Suprapubic skin (tissue), 4 donors: ENCODE measurements at regions not wholly inside any gene's neighbourhood (a gene's known extent, or its start where the extent isn't known, plus 50 kb on each side); places are given as distances from the start of the nearest gene placed in this dataset.
"Not testable (repeated sequence)": the region's sequence is repeated elsewhere in the genome, so short reads cannot be mapped to it uniquely, and the experiment has no call there.

ENCODE experiments used
- DNase-seq, 2 donors: peaks; one replicate each; pipeline ENCODE4 v3.0.0-alpha.2; 2019; ENCODE audit warnings: low spot score in 2 of 2
- H3K27ac ChIP-seq: fragments of 200-600 bp; sonication (generic); one replicate; pipeline ENCODE4 v1.5.1; 2019
- H3K27me3 ChIP-seq: fragments of 200-600 bp; sonication (generic); one replicate; pipeline ENCODE4 v1.5.1; 2019
- H3K36me3 ChIP-seq: fragments of 200-600 bp; sonication (generic); one replicate; pipeline ENCODE4 v1.5.1; 2019
- H3K4me1 ChIP-seq: fragments of 200-600 bp; sonication (generic); one replicate; pipeline ENCODE4 v1.5.1; 2019
- H3K4me3 ChIP-seq: fragments of 200-600 bp; sonication (generic); one replicate; pipeline ENCODE4 v1.5.1; 2019; ENCODE audit warnings: mild to moderate bottlenecking
- H3K9me3 ChIP-seq: fragments of 200-600 bp; sonication (generic); one replicate; pipeline ENCODE4 v1.5.1; 2019
- CTCF ChIP-seq, 2 donors: fragments of 200-600 bp in 1 of 2; fragments of 450-650 bp in 1 of 2; sonication (generic) in 1 of 2; IDR thresholded peaks; one replicate each; pipeline ENCODE4 v1.5.1; 2016 to 2019; ENCODE audit warnings: antibody characterized with exemption in 2 of 2, mild to moderate bottlenecking in 1 of 2, moderate library complexity in 1 of 2
- EP300 ChIP-seq: sonication (generic); formaldehyde crosslinking; IDR thresholded peaks from one replicate; pipeline ENCODE4 v1.6.1; 2017; ENCODE audit warnings: antibody characterized with exemption
- POLR2A ChIP-seq, 2 donors: fragments of 450-650 bp; IDR thresholded peaks; one replicate each; pipeline ENCODE4 v1.6.1; 2017; ENCODE audit warnings: antibody characterized with exemption in 2 of 2, mild to moderate bottlenecking in 2 of 2, moderate library complexity in 2 of 2
- POLR2AphosphoS5 ChIP-seq, 3 donors: sonication (generic); formaldehyde crosslinking; IDR thresholded peaks; one replicate each; pipeline ENCODE4 v1.6.1; 2017; ENCODE audit warnings: antibody characterized with exemption in 3 of 3
- WGBS: methylation state at CpG from one replicate; pipeline ENCODE4 v1.1.5; 2018; 5-methylcytosine and 5-hydroxymethylcytosine counted together

DNA sequence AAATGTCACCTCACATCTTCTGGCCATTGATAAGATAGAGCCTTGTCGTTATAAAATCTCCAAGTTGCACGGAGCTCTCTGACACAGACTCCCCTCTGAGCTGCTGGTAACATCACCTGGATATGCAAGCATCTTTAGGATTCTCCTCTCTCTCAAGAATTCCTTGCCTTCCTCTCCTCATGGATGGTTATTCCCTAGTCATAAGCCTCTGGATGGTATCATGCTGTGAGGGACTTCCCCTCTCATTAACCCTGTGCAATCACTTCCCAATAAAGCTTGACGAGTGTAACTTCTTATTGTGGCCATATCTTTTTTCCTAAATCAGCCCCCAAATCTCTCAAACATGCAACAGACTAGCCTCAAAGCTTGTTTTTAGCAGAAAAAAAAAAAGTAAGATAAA lies 1057.0 kb upstream of the SLIT2 start:
- no peak for DNase-seq
- Histone ChIP-seq H3K9me3 (no peaks in the 10 kb centered on the region), H3K27ac (no peak overlapping the region), H3K4me3 (no peak overlapping the region), H3K27me3 (no peaks in the 10 kb centered on the region), H3K36me3 (no peaks in the 10 kb centered on the region), H3K4me1 (no peaks in the 10 kb centered on the region)
- no peak for TF ChIP-seq CTCF (IDR thresholded peaks at IDR 0.05)
- no peak for TF ChIP-seq EP300
- no peak for TF ChIP-seq POLR2AphosphoS5 (IDR thresholded peaks at IDR 0.05)
- no peak for TF ChIP-seq POLR2A (IDR thresholded peaks at IDR 0.05)
- 71% methylated on average over 3 of the region's 3 CpGs for WGBS

GRCh38 chr4:19193274-19193981 lies 1058.3 kb upstream of the SLIT2 start:
- TF ChIP-seq CTCF (IDR thresholded peaks at IDR 0.05) (no peak), POLR2A (IDR thresholded peaks at IDR 0.05) (no peak), EP300 (no peak), POLR2AphosphoS5 (IDR thresholded peaks at IDR 0.05) (no peak)
- H3K4me1 ChIP-seq: no peaks in the 10 kb centered on the region
- no peak overlapping the region for H3K4me3 ChIP-seq
- no peak overlapping the region for H3K27ac ChIP-seq
- H3K27me3 ChIP-seq: no peaks in the 10 kb centered on the region
- no peaks in the 10 kb centered on the region for H3K36me3 ChIP-seq
- 88% methylated on average over 9 of the region's 9 CpGs for WGBS
- DNase-seq: no peak
- H3K9me3 ChIP-seq: no peaks in the 10 kb centered on the region

GRCh38 chr4:19191979-19192650 lies 1059.6 kb upstream of the SLIT2 start:
- Histone ChIP-seq H3K27me3 (no peaks in the 10 kb centered on the region), H3K4me3 (no peak overlapping the region), H3K9me3 (no peaks in the 10 kb centered on the region), H3K4me1 (no peaks in the 10 kb centered on the region), H3K27ac (no peak overlapping the region), H3K36me3 (no peaks in the 10 kb centered on the region)
- WGBS: 34% methylated on average over 1 of the region's 1 CpG
- TF ChIP-seq POLR2A (IDR thresholded peaks at IDR 0.05) (no peak), POLR2AphosphoS5 (IDR thresholded peaks at IDR 0.05) (no peak), CTCF (IDR thresholded peaks at IDR 0.05) (no peak), EP300 (no peak)
- no peak for DNase-seq

- no peaks in the 10 kb centered on the region for H3K4me1 ChIP-seq
- no peak overlapping the region for H3K4me3 ChIP-seq
- no peak for DNase-seq
- peaks cover under 1% of the 10 kb centered on the region for H3K9me3 ChIP-seq
- no peak for TF ChIP-seq CTCF (IDR thresholded peaks at IDR 0.05)
- TF ChIP-seq POLR2A (IDR thresholded peaks at IDR 0.05): no peak
- TF ChIP-seq EP300: no peak
- no peak for TF ChIP-seq POLR2AphosphoS5 (IDR thresholded peaks at IDR 0.05)
- H3K36me3 ChIP-seq: no peaks in the 10 kb centered on the region
- H3K27ac ChIP-seq: no peak overlapping the region
- H3K27me3 ChIP-seq: no peaks in the 10 kb centered on the region
- 59% methylated on average over 3 of the region's 3 CpGs for WGBS
These were observed 1064.0 kb upstream of the SLIT2 start for GRCh38 chr4:19187691-19188090.

- Histone ChIP-seq H3K4me1 (no peaks in the 10 kb centered on the region), H3K27me3 (no peaks in the 10 kb centered on the region), H3K4me3 (no peak overlapping the region), H3K9me3 (peaks cover 3% of the 10 kb centered on the region), H3K36me3 (no peaks in the 10 kb centered on the region), H3K27ac (no peak overlapping the region)
- TF ChIP-seq POLR2AphosphoS5 (IDR thresholded peaks at IDR 0.05) (no peak), EP300 (no peak), POLR2A (IDR thresholded peaks at IDR 0.05) (no peak), CTCF (IDR thresholded peaks at IDR 0.05) (no peak)
- WGBS: 69% methylated on average over 2 of the region's 2 CpGs
- no peak for DNase-seq
These were observed 1064.6 kb upstream of the SLIT2 start for GRCh38 chr4:19187096-19187495.

DNA sequence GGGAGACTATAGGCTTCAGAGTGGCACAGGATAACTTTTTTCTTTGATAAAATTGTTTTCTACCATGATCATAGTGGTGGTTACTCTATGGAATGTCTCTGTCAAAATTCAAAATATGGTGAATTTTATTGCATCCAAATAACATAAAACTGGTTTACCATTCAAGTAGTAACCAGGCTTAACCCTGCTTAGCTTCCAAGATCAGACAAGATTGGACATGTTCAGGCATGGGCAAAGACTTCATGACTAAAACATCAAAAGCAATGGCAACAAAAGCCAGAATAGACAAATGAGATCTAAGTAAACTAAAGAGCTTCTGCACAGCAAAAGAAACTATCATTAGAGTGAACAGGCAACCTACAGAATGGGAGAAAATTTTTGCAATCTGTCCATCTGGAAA lies 1070.1 kb upstream of the SLIT2 start:
- not testable (repeated sequence) for DNase-seq, H3K4me1 ChIP-seq, H3K27ac ChIP-seq

More for the DNA sequence above, 1070.1 kb upstream of the SLIT2 start:
- H3K4me3 ChIP-seq, H3K27me3 ChIP-seq, H3K9me3 ChIP-seq, H3K36me3 ChIP-seq: not testable (repeated sequence)
